HG03045 (cell line): ENCODE measurements at regions not wholly inside any gene's neighbourhood (a gene's known extent, or its start where the extent isn't known, plus 50 kb on each side); places are given as distances from the start of the nearest gene placed in this dataset.

Experiments used
- ATAC-seq: cut with Tn5 transposase; IDR thresholded peaks from one replicate; pipeline ENCODE4 v1.9.1; 2021; ENCODE audit warnings: mild to moderate bottlenecking, moderate library complexity; ENCODE audit not compliant: unreplicated experiment

DNA sequence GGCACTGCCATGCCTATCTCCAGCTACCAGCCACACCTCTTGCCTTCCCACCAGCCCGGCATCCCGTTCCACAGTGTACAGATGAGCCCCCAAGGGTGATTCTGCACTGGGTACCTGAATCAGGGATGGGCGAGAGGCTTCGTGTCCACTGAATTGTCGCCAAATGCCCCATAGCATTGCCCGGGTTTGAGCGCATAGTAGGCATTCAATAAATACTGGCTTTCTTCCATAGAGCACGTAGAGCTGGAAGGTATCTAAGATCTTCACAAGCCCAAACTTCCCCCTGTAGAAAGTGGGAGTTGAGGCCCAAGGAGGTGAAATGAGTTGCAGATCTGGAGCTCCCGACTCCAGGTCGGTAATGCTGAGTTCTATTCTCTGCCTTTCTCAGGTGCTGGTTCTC, 358.7 kb downstream of the LPIN1 start:
- no peak for ATAC-seq

DNA sequence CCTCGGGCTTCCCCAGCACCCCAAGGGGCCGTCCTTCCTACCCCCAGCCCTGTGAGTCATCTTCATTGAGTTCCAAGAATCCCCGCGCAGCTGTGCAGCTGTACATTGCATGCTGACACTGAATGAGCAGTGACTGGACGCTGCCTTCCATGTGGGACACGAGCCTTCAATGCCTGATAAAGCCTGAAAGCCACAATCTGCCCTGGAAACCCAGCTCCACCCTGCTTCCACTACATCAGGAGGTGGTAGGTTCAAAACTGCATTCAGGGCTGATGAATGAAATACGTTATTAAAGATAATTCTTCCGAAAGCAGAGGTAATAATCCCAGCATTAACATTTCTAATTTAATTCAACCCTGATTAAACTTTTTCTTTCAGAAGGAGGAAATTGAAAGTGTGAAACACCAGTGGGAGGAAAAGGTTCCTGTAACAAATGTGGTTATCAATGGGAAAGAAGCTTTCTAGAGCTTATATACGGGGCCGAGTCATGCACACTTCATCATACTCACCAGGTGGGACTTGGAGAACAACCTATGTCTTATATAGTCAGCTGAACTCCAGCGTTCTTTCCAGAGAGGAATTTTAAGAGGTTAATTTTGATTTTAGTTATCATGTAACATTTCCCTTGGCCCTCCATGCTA, 360.1 kb downstream of the LPIN1 start:
- ATAC-seq, result peak; percentile 56

DNA sequence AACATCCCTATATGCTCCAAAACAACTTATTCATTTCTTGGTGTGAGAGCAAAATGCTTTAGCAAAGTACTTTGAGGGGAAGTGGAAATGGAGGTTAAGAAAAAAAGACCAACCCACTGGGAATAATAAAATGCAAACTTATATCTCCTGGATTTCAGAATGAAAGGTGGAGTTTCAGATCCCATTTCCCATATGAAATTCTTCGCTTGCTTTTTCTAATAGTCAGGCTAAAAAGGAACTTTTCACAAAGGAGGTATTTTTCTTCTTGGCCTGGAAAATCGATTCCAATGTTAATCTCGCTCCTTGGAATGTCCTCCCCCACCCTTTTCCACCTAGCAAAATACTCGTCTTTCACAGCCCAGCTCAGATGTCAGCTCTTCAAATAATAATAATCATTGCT, 360.9 kb downstream of the LPIN1 start:
- ATAC-seq, result no peak

DNA sequence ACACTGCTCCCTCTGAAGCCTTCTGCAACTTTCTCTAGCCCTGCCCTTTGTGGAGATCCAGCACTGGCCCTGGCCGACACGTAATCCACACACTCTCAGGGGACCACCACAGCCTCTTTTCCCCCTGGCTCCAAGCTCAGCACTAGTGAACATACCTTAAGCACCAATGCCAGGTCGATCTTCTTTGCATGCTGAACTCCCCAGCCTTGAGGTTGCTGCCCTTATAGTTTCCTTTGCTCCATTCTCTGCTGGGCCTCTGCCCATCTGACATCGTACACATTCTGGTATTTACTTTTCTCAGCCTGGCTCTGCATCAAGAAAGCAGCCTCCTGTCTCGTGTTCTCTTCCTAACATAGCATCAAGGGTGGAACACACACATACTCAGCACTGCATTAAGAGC, 361.5 kb downstream of the LPIN1 start:
- ATAC-seq, result no peak

DNA sequence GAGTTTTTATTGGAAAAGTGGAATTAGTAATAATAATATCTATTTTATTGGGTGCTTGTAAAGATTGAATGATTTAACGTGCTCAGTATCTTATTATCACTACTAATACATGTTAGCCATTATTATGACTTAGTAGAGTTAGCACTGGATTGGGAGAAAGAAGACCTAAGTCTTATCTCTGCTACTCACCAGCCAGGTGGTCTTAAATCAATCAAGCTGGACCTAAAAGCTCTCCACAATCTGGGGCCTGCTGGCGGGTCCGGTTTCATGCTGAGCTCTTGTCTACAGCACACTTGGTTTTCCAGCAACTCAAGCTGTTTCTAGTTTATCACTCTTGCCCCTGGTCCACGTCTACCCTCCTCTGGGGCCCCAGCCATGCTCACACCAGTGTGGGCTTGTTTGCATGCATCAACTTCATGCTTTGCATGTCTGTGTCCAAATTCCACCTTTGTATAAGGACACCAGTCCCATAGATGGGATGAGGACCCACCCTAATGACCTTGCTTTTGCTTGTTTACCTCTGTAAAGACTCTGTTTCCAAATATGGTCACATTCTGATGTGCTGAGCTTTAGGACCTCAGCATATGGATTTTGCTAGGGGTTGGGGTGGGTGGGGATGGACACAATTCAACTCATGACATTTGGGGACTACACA, 363.1 kb downstream of the LPIN1 start:
- ATAC-seq, result no peak

DNA sequence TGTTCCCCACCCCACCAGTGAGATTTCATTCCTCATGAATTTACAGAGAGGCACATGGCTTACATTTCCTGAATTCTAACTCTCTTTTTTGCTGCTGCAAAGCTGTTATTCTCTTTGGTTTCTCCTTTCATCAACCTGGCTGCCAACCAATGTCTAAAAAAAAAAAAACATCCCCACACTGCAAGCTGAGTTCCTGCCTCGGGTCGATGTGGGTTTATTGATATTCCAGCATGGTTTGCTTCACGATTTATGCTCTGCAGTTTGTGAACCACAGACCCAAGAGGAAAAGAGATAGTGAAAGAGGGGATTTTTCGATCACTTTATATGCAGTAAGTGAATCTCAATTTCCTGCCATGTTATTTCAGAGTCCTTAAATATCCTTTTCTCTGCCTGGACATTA, 363.6 kb downstream of the LPIN1 start:
- ATAC-seq, result no peak

DNA sequence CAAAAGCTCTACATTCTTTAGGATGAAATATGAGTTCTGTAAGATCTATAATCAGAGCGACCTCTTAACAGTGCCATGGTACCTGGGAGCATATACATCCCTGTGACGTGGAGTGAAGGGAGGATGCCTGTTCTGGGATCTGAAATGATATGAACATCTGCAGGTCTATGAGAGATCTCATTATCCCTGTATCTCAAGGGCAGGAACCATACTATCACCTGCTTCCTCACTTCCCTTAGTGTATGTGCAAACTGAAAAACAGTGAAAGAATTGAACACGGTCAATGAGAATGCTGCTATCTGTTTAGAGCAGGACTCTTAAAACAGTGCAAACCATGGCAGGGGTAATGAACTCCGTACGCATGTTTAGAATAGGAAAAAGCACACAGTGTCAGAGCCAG, 364.0 kb downstream of the LPIN1 start:
- no peak for ATAC-seq

DNA sequence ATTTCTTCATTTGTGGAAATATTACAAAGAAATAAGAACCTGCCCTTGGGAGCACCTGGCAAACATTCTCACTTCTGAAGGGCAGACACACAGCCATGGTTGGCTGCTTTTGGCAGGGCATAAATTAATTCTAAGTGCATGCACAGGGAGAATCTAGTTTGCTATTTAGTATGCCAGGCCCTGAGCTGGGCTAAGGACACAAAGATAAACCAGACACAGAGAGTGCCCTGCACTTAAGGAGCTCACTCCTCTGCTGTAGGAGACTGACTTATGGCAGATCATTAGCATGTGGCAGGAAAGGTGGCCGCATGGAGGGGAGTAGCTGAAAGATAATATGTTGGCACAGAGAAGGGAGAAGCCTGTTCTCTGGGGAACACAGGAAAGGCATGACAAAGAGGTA, 367.0 kb downstream of the LPIN1 start:
- no peak for ATAC-seq

DNA sequence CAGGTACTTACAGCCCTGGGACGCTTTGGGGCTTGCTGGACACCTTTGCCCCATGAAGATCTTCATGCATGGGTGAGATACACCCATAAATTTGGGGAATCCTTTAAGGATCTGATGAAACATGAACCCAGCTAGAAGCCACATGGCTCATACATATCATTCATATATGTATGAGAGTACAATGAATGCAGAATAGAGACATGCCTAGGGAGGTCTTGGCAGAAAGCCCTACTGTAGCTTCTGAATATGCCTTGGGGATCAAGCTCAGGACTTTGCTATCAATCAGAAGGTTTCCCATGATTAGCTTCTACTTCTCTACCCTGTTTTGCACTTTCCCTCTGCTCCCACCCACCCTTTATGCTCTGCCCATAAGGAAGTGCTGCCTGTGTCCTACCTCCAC, 368.4 kb downstream of the LPIN1 start:
- ATAC-seq, result no peak

DNA sequence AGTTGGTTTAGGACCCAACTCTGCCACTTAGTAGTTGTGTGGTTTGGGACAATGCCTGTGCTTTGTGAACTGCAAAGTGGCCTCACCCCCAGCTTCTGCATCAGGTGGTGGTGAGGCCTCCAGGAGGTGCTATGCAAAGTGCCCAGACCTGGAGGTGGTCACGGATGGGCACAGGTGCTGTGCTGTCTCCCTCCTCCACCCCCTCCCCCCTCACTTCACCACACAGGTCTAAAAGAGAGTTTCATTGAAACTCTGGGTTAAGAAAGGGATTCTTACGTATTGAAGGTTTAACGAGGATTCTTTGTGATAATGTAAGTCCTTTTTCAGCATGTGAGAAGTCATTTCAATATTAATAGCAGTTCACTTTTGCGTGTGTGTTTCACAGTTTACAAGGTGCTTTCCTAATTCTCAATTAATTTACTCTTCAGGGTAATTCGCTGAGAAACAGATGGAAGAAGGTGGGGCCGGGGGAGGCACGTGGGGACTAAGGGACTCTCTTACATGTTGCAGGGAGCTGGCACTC, 369.9 kb downstream of the LPIN1 start:
- ATAC-seq, result peak; percentile 58

DNA sequence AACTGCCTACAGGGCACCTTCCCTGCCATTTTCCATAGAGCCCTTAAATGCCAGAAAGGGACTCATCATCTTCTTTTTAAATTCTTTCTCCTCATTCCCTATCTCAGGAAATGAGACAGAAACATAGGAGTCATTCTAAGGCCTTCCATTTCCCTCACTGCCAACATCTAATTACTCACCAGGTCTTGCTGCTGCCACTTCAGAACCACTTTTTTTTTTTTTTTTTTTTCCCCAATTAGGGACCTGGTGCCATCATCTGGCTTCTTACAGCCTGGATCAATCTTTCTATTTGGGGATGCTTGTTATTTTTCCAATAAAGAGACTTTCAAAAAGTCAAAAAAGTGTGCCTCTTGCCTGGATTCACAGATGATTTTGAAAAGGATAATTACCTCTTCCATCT, 373.4 kb downstream of the LPIN1 start:
- ATAC-seq, result no peak

DNA sequence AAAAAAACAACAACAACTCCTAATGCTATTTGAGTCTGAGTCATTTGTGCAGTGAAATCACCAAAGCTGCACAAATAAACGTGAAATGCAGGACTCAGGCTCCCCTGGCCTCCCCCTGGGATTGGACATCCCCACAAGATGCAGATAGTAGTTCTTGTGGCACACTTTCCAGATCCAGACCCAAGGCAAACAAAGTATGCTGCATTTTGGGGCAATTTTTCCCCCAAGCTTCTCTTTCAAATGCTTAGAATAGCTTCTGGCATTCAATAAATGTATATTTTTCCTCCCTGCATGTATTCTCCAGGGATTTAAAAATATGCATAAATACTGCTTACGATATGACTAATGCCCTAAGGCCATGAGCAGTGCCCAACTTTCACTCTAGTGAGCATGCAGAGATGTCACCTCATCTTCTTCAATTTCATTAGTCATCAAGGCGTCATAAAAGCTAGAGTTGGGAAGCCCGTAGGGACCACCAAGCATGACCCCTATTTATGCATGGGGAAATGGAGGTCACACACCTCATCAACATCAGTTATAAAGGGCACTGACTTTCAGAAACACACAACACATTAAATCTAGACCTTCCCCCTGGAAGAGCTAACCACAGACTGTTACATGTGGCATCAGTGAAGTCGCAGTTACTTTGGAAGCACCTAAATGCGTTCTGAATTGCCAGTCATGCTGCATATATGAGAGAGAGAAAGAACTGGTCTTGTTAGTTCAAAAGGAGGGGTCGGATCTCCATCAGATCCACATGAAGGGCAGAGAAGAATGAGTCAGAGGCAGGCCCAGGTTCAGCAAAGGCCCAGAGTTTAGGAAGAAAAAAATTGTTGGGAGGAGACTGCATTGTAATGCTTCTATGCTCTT, 374.1 kb downstream of the LPIN1 start:
- no peak for ATAC-seq

DNA sequence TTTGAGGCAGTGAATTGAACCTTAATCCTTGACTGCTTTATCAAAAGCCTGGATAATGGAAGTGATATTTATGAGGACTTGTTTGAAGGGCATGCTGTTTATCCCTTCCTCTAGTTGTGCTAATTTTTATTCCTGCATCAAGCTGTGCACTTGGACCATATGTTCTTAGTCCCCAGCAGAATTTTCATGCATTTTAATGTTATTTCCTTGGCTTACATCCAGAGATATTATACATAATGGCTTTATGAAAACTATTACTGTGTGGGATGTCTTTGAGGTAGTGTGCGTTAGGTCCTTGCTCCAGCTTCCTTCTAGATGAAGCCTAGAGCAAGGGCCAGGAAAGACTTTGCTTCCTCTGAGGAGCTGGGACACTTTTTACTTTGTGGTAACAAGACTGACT, 378.4 kb downstream of the LPIN1 start:
- ATAC-seq, result no peak

DNA sequence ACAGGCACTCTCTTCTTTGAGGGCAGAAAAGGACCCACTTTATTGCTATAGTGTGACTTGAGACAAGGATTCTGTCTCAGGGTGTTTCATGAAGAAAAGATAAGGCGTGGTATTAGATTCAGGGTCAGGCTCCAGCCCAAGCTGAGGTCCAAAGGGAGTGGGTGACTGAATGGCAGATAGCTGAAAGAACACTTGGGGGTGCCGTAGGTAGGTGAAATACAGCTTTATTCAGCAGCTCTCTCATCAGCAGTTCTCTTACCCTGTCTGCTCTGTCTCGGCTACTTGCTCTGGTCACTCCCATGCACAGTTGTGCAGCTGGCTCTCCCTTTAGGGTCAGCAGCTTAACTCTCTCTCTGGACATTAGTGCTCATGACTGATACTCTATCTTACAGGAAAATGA, 379.9 kb downstream of the LPIN1 start:
- ATAC-seq, result no peak

DNA sequence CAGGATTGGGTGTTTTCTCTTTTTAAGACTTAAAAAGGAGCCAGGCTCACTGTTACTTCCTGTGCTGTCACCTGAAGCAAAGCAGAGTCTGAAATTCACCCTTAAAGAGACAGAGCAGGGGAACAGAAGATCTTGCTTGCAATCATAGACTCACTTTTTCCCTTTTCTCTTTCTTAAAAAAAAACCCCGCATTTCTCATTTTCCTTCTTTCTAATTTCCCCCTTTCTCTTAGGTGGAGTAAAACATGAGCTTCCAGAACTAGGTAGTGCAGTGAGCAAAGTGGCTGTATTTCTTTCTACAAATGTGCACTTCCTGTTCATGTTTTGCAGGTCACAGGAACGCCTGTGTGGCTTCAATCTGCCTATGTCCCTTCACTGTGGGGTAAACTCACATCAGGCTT, 381.2 kb downstream of the LPIN1 start:
- no peak for ATAC-seq

DNA sequence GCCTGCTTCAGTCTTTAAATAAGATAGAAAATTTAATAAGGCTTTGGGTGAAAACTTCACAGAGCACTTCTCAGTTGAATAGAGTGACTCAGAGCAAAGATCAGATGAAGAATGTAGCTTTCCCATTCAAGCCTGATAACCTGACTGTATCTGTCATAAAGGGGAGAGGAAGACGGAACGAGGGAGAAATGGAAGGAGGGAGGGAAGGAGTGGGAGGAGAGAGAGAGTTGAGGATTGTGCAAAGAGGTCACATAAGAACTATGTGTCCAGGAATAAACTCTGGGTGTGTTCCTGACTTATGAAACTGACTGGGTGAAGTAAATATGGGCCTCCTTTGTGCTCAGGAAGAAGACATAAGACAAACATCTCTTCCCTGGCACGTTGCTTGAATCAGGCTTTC, 385.5 kb downstream of the LPIN1 start:
- no peak for ATAC-seq

DNA sequence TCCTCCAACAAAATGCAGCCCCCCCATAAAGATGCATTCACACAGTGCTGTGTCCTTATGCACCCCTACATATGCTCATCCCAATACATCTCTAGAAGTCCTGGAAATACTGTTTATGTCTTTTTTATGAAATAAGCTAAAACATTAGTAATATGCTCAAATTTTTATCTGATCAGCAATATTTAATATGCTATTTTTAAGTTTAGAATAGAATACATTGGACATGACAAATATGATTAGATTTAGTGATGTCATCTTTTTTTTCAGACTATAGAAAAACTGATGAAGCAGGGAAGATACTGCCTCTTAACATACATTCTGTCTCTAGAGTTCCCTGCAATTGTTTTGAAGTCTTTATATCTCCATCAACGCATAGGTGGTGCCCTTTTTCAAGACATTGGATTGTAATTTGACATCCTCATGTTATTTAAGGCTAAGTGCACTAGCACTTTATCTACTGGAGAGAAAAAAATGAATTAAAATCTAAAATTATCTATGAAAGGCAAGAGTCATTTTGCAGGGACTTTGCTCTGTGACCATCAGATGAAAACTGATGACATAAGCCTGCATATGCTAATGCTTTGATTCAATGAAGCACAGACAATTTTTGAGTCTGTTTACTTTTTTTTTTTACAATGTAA, 395.3 kb downstream of the LPIN1 start:
- ATAC-seq, result no peak

DNA sequence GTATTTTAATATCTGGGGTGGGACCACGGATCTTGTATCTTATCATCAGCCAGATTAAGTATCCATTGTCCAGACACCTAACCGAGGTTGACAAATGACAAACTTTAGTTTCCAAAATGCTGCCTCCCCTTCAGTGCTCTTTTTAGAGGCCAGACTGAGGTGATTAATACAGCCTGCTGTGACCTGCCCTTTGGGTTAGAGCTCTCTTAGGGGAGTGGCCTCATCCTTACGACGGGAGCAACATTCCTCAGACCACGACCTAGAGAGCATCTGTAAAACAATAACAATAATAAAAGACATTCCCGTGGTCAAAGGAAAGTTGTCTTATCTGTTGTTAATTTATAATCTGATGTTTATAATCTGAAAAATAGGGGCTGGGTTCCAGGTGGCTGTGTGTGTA, 405.3 kb downstream of the LPIN1 start:
- no peak for ATAC-seq

DNA sequence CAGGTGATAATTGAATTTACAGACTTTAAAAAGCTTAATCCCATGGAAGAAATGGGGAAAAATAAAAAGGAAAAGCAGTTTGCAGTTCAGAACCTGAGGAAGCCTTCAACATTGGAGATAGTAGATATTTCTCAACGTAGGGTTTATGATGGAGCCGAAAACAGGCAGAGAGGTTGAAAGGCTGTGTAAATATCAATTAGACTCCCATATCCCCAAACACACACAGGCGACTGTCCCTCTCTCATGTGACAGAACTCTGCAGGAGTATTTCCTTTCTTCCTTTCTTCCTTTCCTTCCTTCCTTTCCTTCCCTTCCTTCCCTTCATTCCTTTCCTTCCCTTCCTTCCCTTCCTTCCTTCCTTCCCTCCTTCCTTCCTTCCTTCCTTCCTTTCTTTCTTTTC, 406.5 kb downstream of the LPIN1 start:
- ATAC-seq, result no peak

DNA sequence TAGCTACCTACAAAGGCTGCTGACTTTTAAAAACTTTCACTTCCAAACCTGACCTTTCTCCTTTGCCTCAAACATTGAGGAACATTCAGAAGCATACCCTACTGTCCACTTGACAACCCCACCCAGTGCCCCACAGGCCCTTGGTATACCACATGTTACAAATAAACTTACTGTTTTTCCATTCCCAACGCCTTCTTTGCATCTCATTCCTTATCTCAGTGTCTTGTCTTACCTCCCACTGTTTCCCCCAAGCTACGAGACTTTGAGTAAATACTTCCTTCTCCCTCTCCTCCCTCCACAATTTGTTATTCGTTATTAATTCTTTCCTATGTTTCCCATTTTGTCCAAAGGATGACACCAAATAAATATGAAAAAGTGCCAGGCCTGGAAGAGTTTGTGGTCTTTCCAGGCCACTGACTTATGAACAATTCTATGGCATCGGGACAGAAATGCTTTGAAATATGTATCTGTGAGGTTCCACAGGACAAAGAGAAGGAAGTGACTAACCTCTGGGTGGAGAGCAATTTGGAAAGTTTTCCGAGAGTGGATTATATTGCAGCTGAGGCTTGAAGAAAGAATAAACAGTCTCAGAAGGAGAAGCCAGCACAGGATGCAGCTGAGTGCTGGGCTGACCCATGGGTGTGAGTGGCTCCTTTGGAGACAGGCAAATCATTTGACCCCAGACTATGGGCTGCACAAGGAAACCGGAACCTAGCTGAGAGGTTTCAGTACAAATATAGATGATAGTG, 409.0 kb downstream of the LPIN1 start:
- ATAC-seq, result no peak

DNA sequence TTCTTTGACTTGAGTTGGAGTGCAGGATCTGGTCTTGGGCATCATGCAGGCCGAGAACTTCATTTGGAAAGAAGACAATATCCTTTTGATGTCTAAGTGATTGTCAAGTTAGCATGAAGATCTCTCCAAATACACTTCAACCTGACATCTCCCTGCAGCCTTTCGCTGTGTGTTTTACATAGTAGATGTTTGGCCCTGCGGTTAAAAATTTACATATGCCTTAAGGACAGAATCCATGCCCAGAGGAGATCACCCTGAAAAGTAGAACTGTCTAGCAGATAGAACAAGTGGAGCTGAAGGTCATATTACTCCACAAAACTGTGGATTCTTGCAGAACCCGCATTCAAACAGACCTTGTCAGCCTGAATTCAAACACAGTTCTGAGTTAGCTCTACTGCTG, 409.9 kb downstream of the LPIN1 start:
- ATAC-seq, result no peak
